GM12872 (cell line): ENCODE measurements at regions not wholly inside any gene's neighbourhood (a gene's known extent, or its start where the extent isn't known, plus 50 kb on each side); places are given as distances from the start of the nearest gene placed in this dataset.

Experiments
- TF ChIP-seq, protein P1 (sequence below): IDR thresholded peaks from 3 replicates; pipeline ENCODE4 v1.5.1; 2011; ENCODE audit warnings: low read depth, mild to moderate bottlenecking, low read length, moderate library complexity; ENCODE audit not compliant: insufficient read depth

DNA sequence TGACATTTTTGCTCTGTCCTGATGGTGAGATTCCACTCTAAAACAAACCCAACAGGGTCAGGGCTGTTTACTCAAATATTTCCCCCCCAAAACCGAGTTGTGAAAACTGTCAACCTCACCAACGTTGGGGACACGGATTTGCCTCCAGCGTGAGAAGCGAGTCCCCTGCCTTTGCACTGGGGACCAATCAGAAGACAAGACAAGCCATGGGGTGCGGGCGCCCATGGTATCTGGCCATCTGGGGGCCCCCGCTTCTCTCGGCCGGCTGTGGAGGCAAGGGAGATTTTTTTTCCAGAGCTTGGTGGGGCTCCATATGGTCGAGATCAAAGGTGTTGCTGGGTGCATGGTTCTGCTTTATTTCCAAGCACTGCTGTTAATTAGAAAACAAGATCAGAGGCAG lies 272.1 kb downstream of the BCL11B start:
- TF ChIP-seq, protein P1, sequence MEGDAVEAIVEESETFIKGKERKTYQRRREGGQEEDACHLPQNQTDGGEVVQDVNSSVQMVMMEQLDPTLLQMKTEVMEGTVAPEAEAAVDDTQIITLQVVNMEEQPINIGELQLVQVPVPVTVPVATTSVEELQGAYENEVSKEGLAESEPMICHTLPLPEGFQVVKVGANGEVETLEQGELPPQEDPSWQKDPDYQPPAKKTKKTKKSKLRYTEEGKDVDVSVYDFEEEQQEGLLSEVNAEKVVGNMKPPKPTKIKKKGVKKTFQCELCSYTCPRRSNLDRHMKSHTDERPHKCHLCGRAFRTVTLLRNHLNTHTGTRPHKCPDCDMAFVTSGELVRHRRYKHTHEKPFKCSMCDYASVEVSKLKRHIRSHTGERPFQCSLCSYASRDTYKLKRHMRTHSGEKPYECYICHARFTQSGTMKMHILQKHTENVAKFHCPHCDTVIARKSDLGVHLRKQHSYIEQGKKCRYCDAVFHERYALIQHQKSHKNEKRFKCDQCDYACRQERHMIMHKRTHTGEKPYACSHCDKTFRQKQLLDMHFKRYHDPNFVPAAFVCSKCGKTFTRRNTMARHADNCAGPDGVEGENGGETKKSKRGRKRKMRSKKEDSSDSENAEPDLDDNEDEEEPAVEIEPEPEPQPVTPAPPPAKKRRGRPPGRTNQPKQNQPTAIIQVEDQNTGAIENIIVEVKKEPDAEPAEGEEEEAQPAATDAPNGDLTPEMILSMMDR: no peak

DNA sequence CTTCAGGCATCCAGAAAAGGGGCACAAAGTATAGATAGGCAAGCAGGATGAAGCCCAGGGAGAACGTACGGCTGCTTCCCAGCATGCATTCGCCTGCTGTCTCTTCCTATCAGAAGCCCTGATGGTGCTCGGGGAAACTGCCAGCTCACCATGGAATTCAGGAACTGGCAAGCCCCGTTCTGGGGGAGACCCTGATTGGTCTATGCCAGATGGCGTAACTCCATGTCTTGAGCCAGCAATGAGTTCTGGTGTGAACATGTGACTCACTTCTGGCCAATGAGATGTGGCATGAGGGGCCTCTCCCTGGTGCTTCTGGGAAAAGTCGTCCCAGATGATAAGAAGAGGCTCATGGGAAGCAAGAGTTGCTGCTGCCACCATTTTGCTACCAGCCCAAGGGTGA lies 270.8 kb downstream of the BCL11B start:
- TF ChIP-seq, protein P1: no peak

DNA sequence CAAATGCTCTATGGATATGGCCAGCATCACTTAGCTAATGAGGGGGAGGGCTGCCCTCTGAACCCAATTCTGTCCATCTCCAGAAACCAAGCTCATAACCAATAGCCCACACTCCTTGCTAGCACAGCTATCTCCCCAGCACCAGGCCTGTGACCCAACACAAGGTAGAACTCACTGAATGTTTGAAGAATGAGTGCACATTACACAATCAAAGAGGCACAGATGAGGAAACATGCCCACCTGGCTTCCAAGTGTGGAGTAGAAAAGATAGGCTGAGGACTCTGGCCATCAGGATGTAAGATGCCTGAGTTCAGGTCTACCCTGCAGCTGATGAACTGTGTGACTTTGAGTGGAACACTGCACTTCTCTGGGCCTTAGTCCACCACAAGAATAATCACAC lies 268.4 kb downstream of the BCL11B start:
- TF ChIP-seq, protein P1: no peak

DNA sequence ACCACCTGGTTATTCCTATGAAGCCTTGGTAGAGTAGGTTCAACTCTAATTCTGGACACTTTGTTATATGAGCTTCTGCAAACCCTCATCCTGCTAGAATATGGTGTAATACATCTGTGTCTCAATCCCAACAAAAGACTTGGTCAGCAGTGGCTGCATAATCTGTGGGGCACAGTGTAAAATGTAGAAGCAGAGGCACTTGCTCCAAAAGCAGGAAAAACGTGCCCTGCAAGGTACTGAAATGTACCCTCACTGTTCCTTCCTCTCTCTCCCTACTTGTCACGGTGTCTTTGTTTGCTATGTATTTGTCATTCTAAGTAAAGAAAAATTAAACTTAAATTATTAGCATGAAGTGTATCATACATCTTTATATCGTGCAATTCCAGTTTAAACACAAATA lies 267.9 kb downstream of the BCL11B start:
- TF ChIP-seq, protein P1: no peak

DNA sequence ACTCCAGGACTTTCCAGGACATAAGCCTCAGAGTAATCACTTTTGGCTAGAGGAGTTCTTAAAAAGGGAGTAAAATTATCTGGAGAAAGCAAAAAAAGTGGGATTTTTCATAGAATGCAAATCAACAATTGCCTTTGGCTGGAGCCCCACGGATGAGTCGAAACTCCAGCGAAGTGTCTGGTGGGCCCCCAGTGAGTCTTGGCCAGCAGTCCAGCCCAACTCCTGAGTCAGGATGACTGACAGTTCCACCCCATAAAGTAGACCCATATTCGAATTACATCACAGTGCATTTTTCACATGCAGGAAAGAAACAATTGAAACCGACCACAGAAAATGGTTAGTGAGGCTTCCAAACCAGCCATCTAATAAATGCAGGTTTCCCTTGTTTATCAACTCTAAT lies 265.7 kb downstream of the BCL11B start:
- TF ChIP-seq, protein P1: no peak

DNA sequence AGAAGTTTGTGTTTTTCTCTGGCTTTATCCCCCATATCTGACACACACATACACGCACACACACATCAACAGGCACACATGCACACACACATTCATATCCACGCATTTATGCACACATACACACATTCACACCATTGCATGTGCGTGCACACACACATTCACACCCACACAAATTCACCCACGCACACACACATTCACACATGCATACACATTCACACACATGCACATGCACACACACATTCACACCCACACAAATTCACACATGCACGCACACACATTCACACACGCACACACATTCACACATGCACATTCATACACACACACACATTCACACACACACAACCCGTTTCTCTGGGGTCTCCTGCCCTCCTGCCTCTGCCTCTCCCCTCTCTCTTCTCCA lies 264.2 kb downstream of the BCL11B start:
- TF ChIP-seq, protein P1: no peak

DNA sequence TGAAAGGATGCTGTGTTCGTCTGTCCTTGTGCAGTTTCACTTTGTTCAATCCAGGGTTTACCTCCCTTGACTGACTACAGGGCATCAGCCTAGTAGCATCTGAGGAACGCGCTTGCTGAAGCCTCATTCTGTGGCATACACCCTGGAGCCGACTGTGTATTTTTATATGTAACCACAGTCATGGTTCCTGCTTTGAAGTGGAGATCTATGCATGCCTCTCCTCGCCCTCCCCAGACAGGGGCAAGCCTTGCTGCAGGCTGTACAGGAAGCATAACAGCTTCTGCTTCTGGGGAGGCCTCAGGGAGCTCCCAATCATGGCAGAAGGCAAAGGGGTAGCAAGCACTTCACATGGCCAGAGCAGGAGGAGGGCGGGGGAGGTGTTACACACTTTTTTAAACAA lies 262.1 kb downstream of the BCL11B start:
- TF ChIP-seq, protein P1: no peak

DNA sequence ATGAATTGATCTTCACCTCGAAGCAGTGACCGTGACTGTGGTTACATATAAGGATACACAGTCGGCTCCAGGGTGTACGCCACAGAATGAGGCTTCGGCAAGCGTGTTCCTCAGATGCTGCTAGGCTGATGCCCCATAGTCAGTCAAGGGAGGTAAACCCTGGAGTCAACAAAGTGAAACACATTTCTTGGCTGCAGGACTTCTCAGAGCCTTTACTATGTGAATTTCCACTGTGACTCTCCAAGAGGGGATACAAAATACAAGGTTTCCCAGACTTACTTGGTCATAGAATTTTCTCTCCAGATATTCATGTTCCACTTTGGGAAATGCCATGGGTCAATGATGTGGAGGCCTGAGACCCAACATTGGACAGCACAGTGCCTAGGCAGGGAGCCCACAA lies 260.6 kb downstream of the BCL11B start:
- TF ChIP-seq, protein P1: no peak
